ENCODE measurements at regions not wholly inside any gene's neighbourhood (a gene's known extent, or its start where the extent isn't known, plus 50 kb on each side); places are given as distances from the start of the nearest gene placed in this dataset.

DNA sequence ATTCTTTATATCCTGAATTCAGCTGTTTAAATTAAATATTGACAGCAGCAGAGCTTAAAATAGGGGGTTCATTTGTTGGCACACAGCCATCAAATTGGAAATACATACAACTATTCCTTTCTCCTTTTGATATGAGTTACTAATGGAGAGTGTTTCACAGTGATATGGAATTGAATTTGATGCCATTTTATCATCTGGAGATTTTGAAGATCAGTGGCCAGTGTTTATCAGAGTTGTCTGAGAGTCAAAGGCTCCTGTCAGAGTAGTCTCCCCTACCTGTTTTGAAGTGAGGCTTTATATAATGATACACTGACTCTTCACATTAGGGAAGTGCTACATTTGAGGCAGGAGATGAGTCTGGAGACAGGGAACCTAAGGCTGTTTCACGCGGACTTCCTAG lies 1286.3 kb downstream of the TECRL start:
- Histone ChIP-seq H3K36me3 (ENCODE audit: control insufficient read depth in 2 of 2, extremely low read depth in 1 of 2, insufficient read depth in 2 of 2, low read length in 2 of 2) (no peaks in the 10 kb centered on the region), H3K9me1 (ENCODE audit: control insufficient read depth, extremely low read depth, insufficient read depth, low read length) (no peaks in the 10 kb centered on the region), H3K4me2 (ENCODE audit: control insufficient read depth, extremely low read depth, insufficient read depth, low read depth, low read length) (no peak overlapping the region), H3K9ac (ENCODE audit: control insufficient read depth, extremely low read depth, insufficient read depth, low read length) (no peak overlapping the region), H3K27me3 (ENCODE audit: control insufficient read depth, extremely low read depth, insufficient read depth, low read length) (no peaks in the 10 kb centered on the region), H3K9me3 (ENCODE audit: control insufficient read depth, low read depth, low read length) (no peaks in the 10 kb centered on the region), H2AFZ (ENCODE audit: control insufficient read depth, low read length) (no peak overlapping the region), H3K4me1 (ENCODE audit: control insufficient read depth, extremely low read depth, insufficient read depth, low read length) (no peaks in the 10 kb centered on the region), H3K4me3 (ENCODE audit: control insufficient read depth in 2 of 3, extremely low read depth in 1 of 3, insufficient read depth in 2 of 3, low read depth in 1 of 3, low read length in 3 of 3) (no peak overlapping the region), H3K27ac (ENCODE audit: control insufficient read depth, insufficient read depth, low read length) (no peak overlapping the region), H3K79me2 (ENCODE audit: control insufficient read depth, insufficient read depth, low read length) (no peaks in the 10 kb centered on the region), H4K20me1 (ENCODE audit: control insufficient read depth, extremely low read depth, insufficient read depth, low read length) (no peaks in the 10 kb centered on the region)
- TF ChIP-seq, protein P1, sequence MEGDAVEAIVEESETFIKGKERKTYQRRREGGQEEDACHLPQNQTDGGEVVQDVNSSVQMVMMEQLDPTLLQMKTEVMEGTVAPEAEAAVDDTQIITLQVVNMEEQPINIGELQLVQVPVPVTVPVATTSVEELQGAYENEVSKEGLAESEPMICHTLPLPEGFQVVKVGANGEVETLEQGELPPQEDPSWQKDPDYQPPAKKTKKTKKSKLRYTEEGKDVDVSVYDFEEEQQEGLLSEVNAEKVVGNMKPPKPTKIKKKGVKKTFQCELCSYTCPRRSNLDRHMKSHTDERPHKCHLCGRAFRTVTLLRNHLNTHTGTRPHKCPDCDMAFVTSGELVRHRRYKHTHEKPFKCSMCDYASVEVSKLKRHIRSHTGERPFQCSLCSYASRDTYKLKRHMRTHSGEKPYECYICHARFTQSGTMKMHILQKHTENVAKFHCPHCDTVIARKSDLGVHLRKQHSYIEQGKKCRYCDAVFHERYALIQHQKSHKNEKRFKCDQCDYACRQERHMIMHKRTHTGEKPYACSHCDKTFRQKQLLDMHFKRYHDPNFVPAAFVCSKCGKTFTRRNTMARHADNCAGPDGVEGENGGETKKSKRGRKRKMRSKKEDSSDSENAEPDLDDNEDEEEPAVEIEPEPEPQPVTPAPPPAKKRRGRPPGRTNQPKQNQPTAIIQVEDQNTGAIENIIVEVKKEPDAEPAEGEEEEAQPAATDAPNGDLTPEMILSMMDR (optimal IDR thresholded peaks at IDR 0.05 in 1 of 3, IDR thresholded peaks at IDR 0.05 in 1 of 3, conservative IDR thresholded peaks at IDR 0.05 in 1 of 3; ENCODE audit: extremely low read depth in 1 of 3, insufficient read depth in 2 of 3, low read length in 3 of 3), result no peak
- no peak for TF ChIP-seq EZH2 (IDR thresholded peaks at IDR 0.05; ENCODE audit: low read length)
- DNase-seq (ENCODE audit: low read depth, low spot score), result no peak
- no peak for FAIRE-seq
- dilution Hi-C loops (cut with MboI; ENCODE audit: extremely low pct_ligation_motif_present, low sequenced_read_pairs), result no loop called here

DNA sequence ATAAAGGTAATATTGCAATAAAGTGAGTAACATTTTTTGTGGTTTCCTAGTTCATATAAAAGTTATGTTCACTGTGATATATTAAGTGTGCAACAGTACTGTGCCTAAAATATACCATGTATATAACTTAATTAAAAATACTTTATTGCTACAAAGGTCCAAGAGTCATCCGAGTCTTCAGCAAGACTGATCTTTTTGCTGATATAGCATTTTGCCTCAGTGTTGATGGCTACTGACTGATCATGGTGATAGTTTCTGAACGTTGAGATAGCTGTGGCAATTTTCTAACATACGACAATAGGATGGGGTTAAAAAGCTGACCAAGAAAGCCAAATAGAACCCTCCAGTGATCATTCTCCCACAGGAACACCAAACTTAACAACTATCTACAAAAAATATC lies 1302.7 kb downstream of the TECRL start:
- no peak overlapping the region for H3K27ac ChIP-seq (ENCODE audit: control insufficient read depth, insufficient read depth, low read length)
- TF ChIP-seq, protein P1 (optimal IDR thresholded peaks at IDR 0.05 in 1 of 3, IDR thresholded peaks at IDR 0.05 in 1 of 3, conservative IDR thresholded peaks at IDR 0.05 in 1 of 3; ENCODE audit: extremely low read depth in 1 of 3, insufficient read depth in 2 of 3, low read length in 3 of 3), result no peak
- no peak for TF ChIP-seq EZH2 (IDR thresholded peaks at IDR 0.05; ENCODE audit: low read length)
- dilution Hi-C loops (cut with MboI; ENCODE audit: extremely low pct_ligation_motif_present, low sequenced_read_pairs), result no loop called here
- no peaks in the 10 kb centered on the region for H3K9me1 ChIP-seq (ENCODE audit: control insufficient read depth, extremely low read depth, insufficient read depth, low read length)
- H3K9ac ChIP-seq (ENCODE audit: control insufficient read depth, extremely low read depth, insufficient read depth, low read length), result no peak overlapping the region
- no peaks in the 10 kb centered on the region for H3K36me3 ChIP-seq (ENCODE audit: control insufficient read depth in 2 of 2, extremely low read depth in 1 of 2, insufficient read depth in 2 of 2, low read length in 2 of 2)
- no peak overlapping the region for H3K4me2 ChIP-seq (ENCODE audit: control insufficient read depth, extremely low read depth, insufficient read depth, low read depth, low read length)
- H3K27me3 ChIP-seq (ENCODE audit: control insufficient read depth, extremely low read depth, insufficient read depth, low read length), result no peaks in the 10 kb centered on the region
- H4K20me1 ChIP-seq (ENCODE audit: control insufficient read depth, extremely low read depth, insufficient read depth, low read length), result no peaks in the 10 kb centered on the region
- H2AFZ ChIP-seq (ENCODE audit: control insufficient read depth, low read length), result no peak overlapping the region
- no peaks in the 10 kb centered on the region for H3K4me1 ChIP-seq (ENCODE audit: control insufficient read depth, extremely low read depth, insufficient read depth, low read length)
- H3K4me3 ChIP-seq (ENCODE audit: control insufficient read depth in 2 of 3, extremely low read depth in 1 of 3, insufficient read depth in 2 of 3, low read depth in 1 of 3, low read length in 3 of 3), result no peak overlapping the region
- H3K9me3 ChIP-seq (ENCODE audit: control insufficient read depth, low read depth, low read length), result no peaks in the 10 kb centered on the region
- FAIRE-seq, result no peak
- no peaks in the 10 kb centered on the region for H3K79me2 ChIP-seq (ENCODE audit: control insufficient read depth, insufficient read depth, low read length)
- DNase-seq (ENCODE audit: low read depth, low spot score), result no peak

Measured in keratinocyte (primary cell).